ENCODE measurements at regions not wholly inside any gene's neighbourhood (a gene's known extent, or its start where the extent isn't known, plus 50 kb on each side); places are given as distances from the start of the nearest gene placed in this dataset.
"Not testable (repeated sequence)": the region's sequence is repeated elsewhere in the genome, so short reads cannot be mapped to it uniquely, and the experiment has no call there.

GRCh38 chr2:6140509-6140908 lies 448.3 kb downstream of the SOX11 start:
- ATAC-seq (ENCODE audit: poor library complexity) (no peak), DNase-seq (no peak)
- intact Hi-C loops (cut with DNase I) = no loop called here

GRCh38 chr2:6143812-6144211 lies 451.6 kb downstream of the SOX11 start:
- intact Hi-C loops (cut with DNase I) = no loop called here
- DNase-seq (no peak), ATAC-seq (ENCODE audit: poor library complexity) (no peak)

- intact Hi-C loops (cut with DNase I); DNase-seq; ATAC-seq (ENCODE audit: poor library complexity): not testable (repeated sequence)
Measured at GRCh38 chr2:6147215-6147614, 455.0 kb downstream of the SOX11 start.

GRCh38 chr2:6148882-6149281 lies 456.7 kb downstream of the SOX11 start:
- no peak for ATAC-seq (ENCODE audit: poor library complexity)
- DNase-seq = no peak
- intact Hi-C loops (cut with DNase I) = no loop called here

GRCh38 chr2:6159606-6160005 lies 467.4 kb downstream of the SOX11 start:
- ATAC-seq (ENCODE audit: poor library complexity) = no peak
- no peak for DNase-seq
- intact Hi-C loops (cut with DNase I) = no loop called here

- no peak for ATAC-seq (ENCODE audit: poor library complexity)
- intact Hi-C loops (cut with DNase I) = no loop called here
- DNase-seq = no peak
Measured at GRCh38 chr2:6163932-6164331, 471.7 kb downstream of the SOX11 start.

GRCh38 chr2:6164986-6165747 lies 473.0 kb downstream of the SOX11 start:
- ATAC-seq (ENCODE audit: poor library complexity) (no peak), DNase-seq (no peak)
- intact Hi-C loops (cut with DNase I) = no loop called here

GRCh38 chr2:6167592-6168138 lies 475.5 kb downstream of the SOX11 start:
- intact Hi-C loops (cut with DNase I) = no loop called here
- DNase-seq = no peak
- ATAC-seq (ENCODE audit: poor library complexity) = no peak

- intact Hi-C loops (cut with DNase I) = no loop called here
- ATAC-seq (ENCODE audit: poor library complexity) = no peak
Measured at GRCh38 chr2:6168485-6168884, 476.3 kb downstream of the SOX11 start.

GRCh38 chr2:6171294-6171693 lies 479.1 kb downstream of the SOX11 start:
- ATAC-seq (ENCODE audit: poor library complexity) (no peak), DNase-seq (no peak)
- intact Hi-C loops (cut with DNase I) = no loop called here

More at GRCh38 chr2:6168485-6168884, 476.3 kb downstream of the SOX11 start:
- DNase-seq = no peak

- no peak for DNase-seq
- no peak for ATAC-seq (ENCODE audit: poor library complexity)
- intact Hi-C loops (cut with DNase I) = no loop called here
Measured at GRCh38 chr2:6177811-6178210, 485.6 kb downstream of the SOX11 start.

- DNase-seq (no peak), ATAC-seq (ENCODE audit: poor library complexity) (no peak)
- intact Hi-C loops (cut with DNase I) = no loop called here
Measured at GRCh38 chr2:6181525-6181924, 489.3 kb downstream of the SOX11 start.

GRCh38 chr2:6181926-6182325 lies 489.7 kb downstream of the SOX11 start:
- DNase-seq (no peak), ATAC-seq (ENCODE audit: poor library complexity) (no peak)
- intact Hi-C loops (cut with DNase I) = no loop called here

GRCh38 chr2:6183226-6183625 lies 491.0 kb downstream of the SOX11 start:
- ATAC-seq (ENCODE audit: poor library complexity) (no peak), DNase-seq (no peak)
- intact Hi-C loops (cut with DNase I) = no loop called here

- ATAC-seq (ENCODE audit: poor library complexity) = no peak
- DNase-seq = no peak
- intact Hi-C loops (cut with DNase I) = no loop called here
Measured at GRCh38 chr2:6184532-6185292, 492.5 kb downstream of the SOX11 start.

GRCh38 chr2:6186332-6187151 lies 494.4 kb downstream of the SOX11 start:
- intact Hi-C loops (cut with DNase I) = no loop called here
- DNase-seq = no peak
- ATAC-seq (ENCODE audit: poor library complexity) = peak; percentile 84

GRCh38 chr2:6196449-6196848 lies 504.3 kb downstream of the SOX11 start:
- intact Hi-C loops (cut with DNase I) = no loop called here
- ATAC-seq (ENCODE audit: poor library complexity) = no peak
- DNase-seq = no peak

- intact Hi-C loops (cut with DNase I); DNase-seq; ATAC-seq (ENCODE audit: poor library complexity): not testable (repeated sequence)
Measured at GRCh38 chr2:6198370-6198919, 506.3 kb downstream of the SOX11 start.

GRCh38 chr2:6202756-6203155 lies 510.6 kb downstream of the SOX11 start:
- intact Hi-C loops (cut with DNase I) = no loop called here
- DNase-seq (no peak), ATAC-seq (ENCODE audit: poor library complexity) (no peak)
